MCF 10A (cell line): ENCODE measurements at regions not wholly inside any gene's neighbourhood (a gene's known extent, or its start where the extent isn't known, plus 50 kb on each side); places are given as distances from the start of the nearest gene placed in this dataset.

Experiments used
- BruUV-seq: library from RNA; stranded (reverse); fragments of 400-500 nt; replicated peaks from 2 replicates; lab custom pipeline; 2021; lab: Mats Ljungman, UMichigan
- CTCF ChIA-PET: fragments of 300-600 bp; sonication (Branson Sonifier 250); formaldehyde crosslinking; extraction: SDS; loops from one replicate; lab custom pipeline; 2021; ENCODE audit warnings: antibody characterized with exemption, inconsistent platforms; lab: Yijun Ruan, JAX
- POLR2A ChIA-PET: fragments of 300-600, 350-650 bp; sonication (Branson Sonifier 250); formaldehyde crosslinking; extraction: SDS; loops from one replicate; lab custom pipeline; 2020; ENCODE audit warnings: antibody characterized with exemption, inconsistent platforms; lab: Yijun Ruan, JAX
- DNase-seq: peaks from one replicate; pipeline ENCODE4 v3.0.0-alpha.2; 2018; ENCODE audit not compliant: unreplicated experiment
- H3K27ac Mint-ChIP-seq: one replicate; pipeline ENCODE4 v1.8.0; 2022; ENCODE audit warnings: mild to moderate bottlenecking, low read depth, mixed read lengths; ENCODE audit not compliant: unreplicated experiment
- H3K27me3 Mint-ChIP-seq: one replicate; pipeline ENCODE4 v1.8.0; 2022; ENCODE audit warnings: mixed read lengths; ENCODE audit not compliant: insufficient read depth, unreplicated experiment
- H3K36me3 Mint-ChIP-seq: one replicate; pipeline ENCODE4 v1.8.0; 2022; ENCODE audit warnings: mild to moderate bottlenecking, moderate library complexity, mixed read lengths; ENCODE audit not compliant: insufficient read depth, unreplicated experiment
- H3K4me1 Mint-ChIP-seq: one replicate; pipeline ENCODE4 v1.8.0; 2022; ENCODE audit warnings: mixed read lengths; ENCODE audit not compliant: insufficient read depth, unreplicated experiment
- H3K4me3 Mint-ChIP-seq: one replicate; pipeline ENCODE4 v1.8.0; 2022; ENCODE audit warnings: mild to moderate bottlenecking, moderate library complexity, mixed read lengths; ENCODE audit not compliant: unreplicated experiment
- H3K9me3 Mint-ChIP-seq: one replicate; pipeline ENCODE4 v1.8.0; 2022; ENCODE audit warnings: mixed read lengths; ENCODE audit not compliant: unreplicated experiment
- CTCF ChIP-seq: fragments of 200-600 bp; IDR thresholded peaks from one replicate; pipeline ENCODE4 v1.8.0; 2022; ENCODE audit warnings: antibody characterized with exemption, mild to moderate bottlenecking; ENCODE audit not compliant: unreplicated experiment
- intact Hi-C: fragments of 100-400 bp; cut with micrococcal nuclease; formaldehyde crosslinking; loops from 2 replicates; pipeline ENCODE4 v1.14.1; 2022

DNA sequence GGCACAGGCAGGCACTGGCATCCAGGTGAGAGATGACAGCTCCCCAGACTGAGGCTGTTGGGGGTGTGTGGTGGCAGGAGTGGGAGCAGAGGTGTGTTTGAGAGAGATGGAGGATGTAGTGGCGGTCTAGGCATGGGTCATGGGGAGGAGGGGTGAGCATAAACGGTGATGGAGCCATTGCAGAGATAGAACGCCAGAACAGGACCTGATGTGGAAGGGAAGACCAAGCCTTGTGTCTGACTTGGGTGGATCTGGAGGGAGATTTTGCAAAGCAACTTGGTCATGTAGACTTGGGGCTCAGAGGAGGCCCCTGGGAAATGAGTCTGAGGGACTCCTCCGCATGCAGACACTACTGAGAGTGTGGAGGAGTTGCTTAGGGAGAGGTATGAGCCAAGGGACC is 50.0 kb upstream of the CLDN5 start:
- no peaks in the 10 kb centered on the region for H3K36me3 Mint-ChIP-seq
- CTCF ChIA-PET = no interaction called here
- intact Hi-C loops = no loop called here
- no peak overlapping the region for H3K27ac Mint-ChIP-seq
- no peaks in the 10 kb centered on the region for H3K27me3 Mint-ChIP-seq
- H3K9me3 Mint-ChIP-seq = peaks cover 7% of the 10 kb centered on the region
- peaks cover 29% of the 10 kb centered on the region for H3K4me1 Mint-ChIP-seq
- BruUV-seq = no TSS peak
- TF ChIP-seq CTCF = no peak
- no peak overlapping the region for H3K4me3 Mint-ChIP-seq
- POLR2A ChIA-PET = no interaction called here
- no peak for DNase-seq

GRCh38 chr22:19576460-19577421 is 52.5 kb upstream of the CLDN5 start:
- H3K36me3 Mint-ChIP-seq = no peaks in the 10 kb centered on the region
- POLR2A ChIA-PET = interaction anchor here (1.3 kb wide), 1 partner anchor 8 kb away, joined by 4 read pairs; no protein-coding TSS in a partner anchor
- DNase-seq = peak; percentile 61
- CTCF ChIA-PET = interaction anchor here (0.6 to 1.5 kb wide), 4 partner anchors 53 to 668 kb away, joined by 3 read pairs; no protein-coding TSS in a partner anchor
- H3K9me3 Mint-ChIP-seq = peaks cover 7% of the 10 kb centered on the region
- no peak for TF ChIP-seq CTCF
- intact Hi-C loops = no loop called here
- no peaks in the 10 kb centered on the region for H3K27me3 Mint-ChIP-seq
- peaks cover 22% of the 10 kb centered on the region for H3K4me1 Mint-ChIP-seq
- peak overlapping the region; percentile 25 for H3K27ac Mint-ChIP-seq
- H3K4me3 Mint-ChIP-seq = no peak overlapping the region
- no TSS peak for BruUV-seq

GRCh38 chr22:19577422-19577966 is 53.3 kb upstream of the CLDN5 start:
- Mint-ChIP-seq H3K27ac (peak overlapping the region; percentile 16), H3K9me3 (peaks cover 7% of the 10 kb centered on the region), H3K36me3 (no peaks in the 10 kb centered on the region), H3K27me3 (no peaks in the 10 kb centered on the region), H3K4me3 (no peak overlapping the region), H3K4me1 (peaks cover 16% of the 10 kb centered on the region)
- POLR2A ChIA-PET = interaction anchor here (1.3 kb wide), 1 partner anchor 9 kb away, joined by 4 read pairs; no protein-coding TSS in a partner anchor
- TF ChIP-seq CTCF = no peak
- intact Hi-C loops = no loop called here
- CTCF ChIA-PET = interaction anchor here (1.3 to 1.5 kb wide), 2 partner anchors 52 to 102 kb away, joined by 3 read pairs; no protein-coding TSS in a partner anchor
- DNase-seq = no peak
- BruUV-seq = no TSS peak
